Left ventricle myocardium inferior (tissue), 1 donor: ENCODE measurements at regions not wholly inside any gene's neighbourhood (a gene's known extent, or its start where the extent isn't known, plus 50 kb on each side); places are given as distances from the start of the nearest gene placed in this dataset.

ENCODE experiments used
- DNase-seq: peaks from one replicate; pipeline ENCODE4 v3.0.0-alpha.2; 2020
- H3K27ac ChIP-seq: fragments of 200-600 bp; replicated peaks from 2 replicates; pipeline ENCODE4 v1.8.0; 2021
- H3K27me3 ChIP-seq: fragments of 200-600 bp; 2 replicates; pipeline ENCODE4 v1.8.0; 2021; ENCODE audit warnings: low read depth
- H3K36me3 ChIP-seq: fragments of 200-600 bp; 2 replicates; pipeline ENCODE4 v1.8.0; 2021
- H3K4me1 ChIP-seq: fragments of 200-600 bp; 2 replicates; pipeline ENCODE4 v1.8.0; 2021
- H3K4me3 ChIP-seq: fragments of 200-600 bp; 2 replicates; pipeline ENCODE4 v1.8.0; 2021; ENCODE audit warnings: mild to moderate bottlenecking, moderate library complexity
- H3K9me3 ChIP-seq: fragments of 200-600 bp; replicated peaks from 2 replicates; pipeline ENCODE4 v1.8.0; 2021
- intact Hi-C: fragments of 100-400 bp; cut with micrococcal nuclease; formaldehyde crosslinking; loops from one replicate; pipeline ENCODE4 v1.11.0; 2022
- TF ChIP-seq, protein P1 (sequence below): fragments of 200-600 bp; IDR thresholded peaks from 2 replicates; pipeline ENCODE4 v1.8.0; 2021; ENCODE audit warnings: antibody characterized with exemption, mild to moderate bottlenecking, borderline replicate concordance
- donor health status: DM: no; HTN: yes; CAD: no; lungs with severe emphysema.

DNA sequence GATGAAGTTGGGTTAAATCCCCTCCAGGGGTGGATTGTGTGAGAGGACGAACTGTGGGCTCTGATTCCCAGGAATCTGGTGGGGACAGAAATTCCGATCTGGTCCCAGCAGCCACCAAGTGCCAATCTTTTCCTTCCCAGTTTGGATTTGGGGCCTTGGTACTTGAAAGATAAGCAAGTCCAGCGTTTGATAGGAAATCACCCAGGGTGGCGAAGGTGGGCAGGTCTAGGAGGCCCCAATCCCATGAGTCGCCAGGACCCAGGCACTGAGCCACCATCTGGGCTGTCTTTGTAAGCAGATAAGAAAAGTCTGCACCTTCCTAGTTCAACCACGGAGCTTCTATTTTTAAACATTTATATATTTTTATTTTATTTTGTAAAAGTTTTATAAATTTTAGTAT lies 122.6 kb upstream of the LSM8 start:
- Histone ChIP-seq H3K36me3 (no peaks in the 10 kb centered on the region), H3K27me3 (peaks cover 6% of the 10 kb centered on the region), H3K9me3 (no peaks in the 10 kb centered on the region), H3K4me3 (no peak overlapping the region), H3K4me1 (no peaks in the 10 kb centered on the region), H3K27ac (no peak overlapping the region)
- DNase-seq = no peak
- TF ChIP-seq, protein P1, sequence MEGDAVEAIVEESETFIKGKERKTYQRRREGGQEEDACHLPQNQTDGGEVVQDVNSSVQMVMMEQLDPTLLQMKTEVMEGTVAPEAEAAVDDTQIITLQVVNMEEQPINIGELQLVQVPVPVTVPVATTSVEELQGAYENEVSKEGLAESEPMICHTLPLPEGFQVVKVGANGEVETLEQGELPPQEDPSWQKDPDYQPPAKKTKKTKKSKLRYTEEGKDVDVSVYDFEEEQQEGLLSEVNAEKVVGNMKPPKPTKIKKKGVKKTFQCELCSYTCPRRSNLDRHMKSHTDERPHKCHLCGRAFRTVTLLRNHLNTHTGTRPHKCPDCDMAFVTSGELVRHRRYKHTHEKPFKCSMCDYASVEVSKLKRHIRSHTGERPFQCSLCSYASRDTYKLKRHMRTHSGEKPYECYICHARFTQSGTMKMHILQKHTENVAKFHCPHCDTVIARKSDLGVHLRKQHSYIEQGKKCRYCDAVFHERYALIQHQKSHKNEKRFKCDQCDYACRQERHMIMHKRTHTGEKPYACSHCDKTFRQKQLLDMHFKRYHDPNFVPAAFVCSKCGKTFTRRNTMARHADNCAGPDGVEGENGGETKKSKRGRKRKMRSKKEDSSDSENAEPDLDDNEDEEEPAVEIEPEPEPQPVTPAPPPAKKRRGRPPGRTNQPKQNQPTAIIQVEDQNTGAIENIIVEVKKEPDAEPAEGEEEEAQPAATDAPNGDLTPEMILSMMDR = no peak
- intact Hi-C loops = no loop called here

GRCh38 chr7:118072893-118073674 lies 110.9 kb upstream of the LSM8 start:
- no peak overlapping the region for H3K27ac ChIP-seq
- H3K27me3 ChIP-seq = no peaks in the 10 kb centered on the region
- H3K36me3 ChIP-seq = no peaks in the 10 kb centered on the region
- no peaks in the 10 kb centered on the region for H3K9me3 ChIP-seq
- H3K4me1 ChIP-seq = no peaks in the 10 kb centered on the region
- H3K4me3 ChIP-seq = no peak overlapping the region
- DNase-seq = no peak
- TF ChIP-seq, protein P1 = no peak
- intact Hi-C loops = no loop called here

- Histone ChIP-seq H3K36me3 (no peaks in the 10 kb centered on the region), H3K27ac (no peak overlapping the region), H3K9me3 (no peaks in the 10 kb centered on the region), H3K4me3 (no peak overlapping the region), H3K4me1 (no peaks in the 10 kb centered on the region), H3K27me3 (no peaks in the 10 kb centered on the region)
- intact Hi-C loops = no loop called here
- DNase-seq = no peak
- TF ChIP-seq, protein P1 = no peak
These were observed 108.0 kb upstream of the LSM8 start for GRCh38 chr7:118075936-118076335.

DNA sequence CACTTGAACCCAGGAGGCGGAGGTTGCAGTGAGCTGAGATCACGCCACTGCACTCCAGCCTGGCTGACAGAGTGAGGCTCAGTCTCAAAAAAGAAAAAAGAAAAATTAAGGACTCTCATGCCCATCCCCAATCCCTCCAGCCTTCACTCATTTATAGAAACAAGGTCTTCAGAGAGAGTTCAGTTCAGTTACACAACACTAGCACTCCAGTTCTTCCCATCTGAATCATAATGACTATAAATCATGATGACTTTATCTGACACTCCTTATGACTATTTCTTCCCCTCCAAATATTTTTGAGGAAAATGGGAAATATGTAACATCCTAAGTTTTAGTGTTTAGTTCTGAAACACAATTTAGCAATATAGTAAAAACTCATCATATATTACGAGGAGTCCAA lies 107.4 kb upstream of the LSM8 start:
- H3K9me3 ChIP-seq = no peaks in the 10 kb centered on the region
- intact Hi-C loops = no loop called here
- H3K4me1 ChIP-seq = no peaks in the 10 kb centered on the region
- no peak overlapping the region for H3K27ac ChIP-seq
- no peak overlapping the region for H3K4me3 ChIP-seq
- H3K36me3 ChIP-seq = no peaks in the 10 kb centered on the region
- TF ChIP-seq, protein P1 = no peak
- no peaks in the 10 kb centered on the region for H3K27me3 ChIP-seq
- DNase-seq = no peak

DNA sequence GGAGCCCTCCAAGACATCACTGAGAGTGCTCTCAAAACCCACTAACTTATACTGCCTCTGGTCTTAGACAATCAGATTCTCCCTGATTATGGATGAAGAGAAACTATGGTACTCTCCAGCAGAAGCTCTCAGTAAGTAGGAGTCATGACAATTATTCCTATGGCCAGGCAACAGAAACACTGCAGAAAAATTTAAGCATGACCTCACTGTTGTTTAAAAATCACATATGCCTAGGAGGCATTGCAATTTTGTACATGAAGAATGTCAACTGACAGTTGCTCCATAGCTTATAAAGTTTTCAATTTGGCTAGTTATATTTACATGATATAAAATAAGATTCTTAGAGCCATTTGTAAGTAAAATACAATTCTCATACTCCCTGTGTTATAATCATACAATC lies 105.9 kb upstream of the LSM8 start:
- DNase-seq = no peak
- no peaks in the 10 kb centered on the region for H3K4me1 ChIP-seq
- TF ChIP-seq, protein P1 = no peak

More for the DNA sequence above, 105.9 kb upstream of the LSM8 start:
- H3K36me3 ChIP-seq = no peaks in the 10 kb centered on the region
- H3K27me3 ChIP-seq = no peaks in the 10 kb centered on the region
- H3K4me3 ChIP-seq = no peak overlapping the region
- intact Hi-C loops = no loop called here
- H3K9me3 ChIP-seq = no peaks in the 10 kb centered on the region
- no peak overlapping the region for H3K27ac ChIP-seq
